GM12875 (cell line): ENCODE measurements at regions not wholly inside any gene's neighbourhood (a gene's known extent, or its start where the extent isn't known, plus 50 kb on each side); places are given as distances from the start of the nearest gene placed in this dataset.

Experiments
- H3K4me3 ChIP-seq: one replicate; pipeline ENCODE4 v1.5.1; 2011; ENCODE audit warnings: low read depth, low read length, control low read depth
- CTCF ChIP-seq: IDR thresholded peaks from 2 replicates; pipeline ENCODE4 v1.5.1; 2011; ENCODE audit warnings: low read depth, mild to moderate bottlenecking, control low read depth, inconsistent platforms, low read length, moderate library complexity, borderline replicate concordance; ENCODE audit not compliant: insufficient read depth

- no peak for TF ChIP-seq CTCF
- H3K4me3 ChIP-seq, result no peak overlapping the region
These were observed 234.5 kb upstream of the ZBTB20 start for GRCh38 chr3:115381573-115381912.

- TF ChIP-seq CTCF, result no peak
- H3K4me3 ChIP-seq, result no peak overlapping the region
These were observed 234.8 kb upstream of the ZBTB20 start for GRCh38 chr3:115381931-115382330.

GRCh38 chr3:115384381-115384780 is 237.3 kb upstream of the ZBTB20 start:
- no peak overlapping the region for H3K4me3 ChIP-seq
- TF ChIP-seq CTCF, result no peak

GRCh38 chr3:115385774-115386730 is 237.3 kb upstream of the GAP43 start:
- no peak overlapping the region for H3K4me3 ChIP-seq
- no peak for TF ChIP-seq CTCF

GRCh38 chr3:115388166-115388565 is 235.1 kb upstream of the GAP43 start:
- H3K4me3 ChIP-seq, result no peak overlapping the region
- no peak for TF ChIP-seq CTCF

GRCh38 chr3:115388811-115389210 is 234.5 kb upstream of the GAP43 start:
- no peak for TF ChIP-seq CTCF
- H3K4me3 ChIP-seq, result no peak overlapping the region

- no peak for TF ChIP-seq CTCF
- H3K4me3 ChIP-seq, result no peak overlapping the region
These were observed 226.5 kb upstream of the GAP43 start for GRCh38 chr3:115396801-115397200.
